Activated CD8-positive, alpha-beta memory T cell treated with anti-CD3 and anti-CD28 coated beads, Interleukin-2, amount 50 U/mL, for 24 hours (primary cell): ENCODE measurements at regions not wholly inside any gene's neighbourhood (a gene's known extent, or its start where the extent isn't known, plus 50 kb on each side); places are given as distances from the start of the nearest gene placed in this dataset.

ENCODE experiments used
- DNase-seq: peaks from one replicate; pipeline ENCODE4 v3.0.0-alpha.2; 2020; ENCODE audit errors: extremely low read depth

DNA sequence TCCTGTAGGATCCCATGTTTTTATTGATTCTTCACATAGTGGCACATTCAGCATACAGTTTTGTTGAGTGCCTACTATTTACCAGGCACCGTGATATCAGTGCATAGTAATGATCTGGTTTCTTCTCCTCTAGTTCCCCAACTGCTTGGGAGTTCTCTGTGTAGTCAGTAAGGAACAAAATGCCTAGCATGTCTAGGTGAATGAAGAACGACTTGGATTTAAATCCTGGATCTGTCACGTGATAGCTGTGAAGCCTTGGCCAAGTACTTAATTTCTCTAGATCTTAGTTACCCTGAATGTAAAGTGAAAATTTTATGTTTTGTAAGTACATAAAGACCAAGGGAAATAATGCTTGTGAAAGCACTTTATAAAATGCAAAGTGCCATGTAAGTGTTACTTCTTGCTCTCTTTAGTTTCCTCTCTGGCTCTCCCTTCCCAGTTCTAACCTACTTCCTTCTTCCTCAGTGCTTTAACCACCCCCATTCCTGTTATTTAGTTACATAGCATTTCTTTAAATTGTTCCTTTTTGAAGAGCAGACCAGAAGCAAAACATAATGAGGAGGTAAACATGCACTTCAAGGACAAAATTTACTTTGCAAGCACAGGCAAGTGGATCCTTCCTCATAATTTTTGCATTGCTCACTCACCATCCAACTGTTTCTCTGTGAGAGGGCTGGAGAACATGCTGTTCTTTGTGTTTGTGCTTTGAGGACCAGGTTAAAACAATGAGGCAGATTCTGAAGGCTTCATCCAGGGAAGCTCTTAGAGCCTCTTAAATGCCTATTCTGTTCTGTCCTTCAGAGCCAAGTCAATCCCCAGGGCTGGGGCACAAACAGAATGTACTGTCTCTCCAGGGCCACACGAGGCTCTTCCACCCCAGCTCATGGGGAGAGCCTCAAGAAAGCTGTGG, 353.9 kb upstream of the TENM4 start:
- DNase-seq: no peak

- no peak for DNase-seq
Measured at GRCh38 chr11:79794057-79794456, 353.2 kb upstream of the TENM4 start.

DNA sequence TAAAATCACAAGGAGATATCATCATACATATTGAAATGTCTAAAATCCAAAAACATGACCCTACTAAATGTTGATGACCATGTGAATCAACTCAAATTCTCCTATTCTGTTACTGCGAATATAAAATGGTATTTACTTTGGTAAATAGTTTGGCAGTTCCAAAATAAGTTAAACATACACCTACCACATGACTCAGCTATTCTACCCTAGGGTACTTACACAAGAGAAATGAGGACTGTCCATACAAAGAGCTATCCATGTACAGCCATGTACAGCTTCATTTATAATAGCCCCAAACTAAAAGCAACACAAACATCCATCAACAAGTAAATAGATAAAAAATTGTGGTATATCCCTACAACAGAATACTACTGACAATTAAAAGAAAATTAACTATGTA, 346.1 kb upstream of the TENM4 start:
- no peak for DNase-seq

DNA sequence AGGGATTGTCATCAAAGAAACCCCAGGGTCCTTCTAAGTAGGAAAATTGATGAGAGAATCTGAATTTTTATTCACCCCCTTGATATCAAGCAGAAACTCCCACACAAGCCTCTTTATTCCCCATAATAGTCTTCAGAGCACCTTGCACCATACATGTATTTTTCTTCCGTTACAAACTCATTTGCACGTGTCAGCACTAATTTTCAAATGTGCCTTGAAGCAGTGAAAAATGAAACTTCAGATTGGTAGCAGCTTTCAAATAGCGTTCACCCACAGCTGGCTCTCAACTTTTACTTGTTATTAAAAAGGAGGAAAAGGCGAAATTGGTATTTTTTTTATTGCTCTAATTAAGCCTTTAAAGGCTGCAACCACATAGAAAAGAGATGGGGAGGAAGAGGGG, 343.0 kb upstream of the TENM4 start:
- DNase-seq: no peak

- no peak for DNase-seq
Measured at GRCh38 chr11:79768343-79768742, 327.5 kb upstream of the TENM4 start.

GRCh38 chr11:79762279-79762921, 321.6 kb upstream of the TENM4 start:
- DNase-seq: no peak

DNA sequence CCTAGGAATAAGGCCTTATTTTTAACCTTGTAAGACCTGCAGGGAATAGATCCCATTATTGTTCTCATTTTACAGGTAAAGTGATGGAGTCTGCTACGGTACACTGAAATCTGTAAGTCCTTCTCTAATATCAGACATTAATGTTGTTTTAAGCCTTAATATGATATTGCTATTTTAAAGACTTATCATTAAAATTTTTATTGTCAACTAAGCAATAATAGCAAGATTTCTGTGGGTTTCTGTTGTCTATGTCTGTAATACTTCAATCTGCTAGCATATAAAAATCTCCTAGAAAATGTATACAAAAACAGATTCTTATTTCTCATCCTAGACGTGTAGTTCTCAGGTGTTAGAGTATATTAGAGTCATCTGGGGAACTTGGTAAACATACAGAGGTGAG, 317.5 kb upstream of the TENM4 start:
- no peak for DNase-seq

DNA sequence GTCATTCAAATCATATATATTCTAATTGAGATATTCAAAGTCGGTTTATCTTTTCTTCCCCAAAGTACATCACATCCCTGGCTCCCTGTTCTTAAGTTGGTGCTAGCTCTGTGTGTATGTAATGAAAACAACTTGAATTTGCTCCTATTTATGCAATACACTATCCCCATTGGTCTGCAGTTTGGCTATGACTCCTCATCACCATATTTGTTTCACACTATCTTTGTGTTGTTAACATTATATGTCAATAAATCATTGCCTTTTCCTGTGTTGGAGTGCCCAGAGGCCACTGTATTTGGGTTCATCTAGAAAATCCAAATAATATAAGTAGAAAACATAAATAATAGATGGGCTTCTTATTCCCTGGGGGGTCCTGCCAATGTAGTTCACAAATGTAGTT, 306.6 kb upstream of the TENM4 start:
- DNase-seq: no peak

DNA sequence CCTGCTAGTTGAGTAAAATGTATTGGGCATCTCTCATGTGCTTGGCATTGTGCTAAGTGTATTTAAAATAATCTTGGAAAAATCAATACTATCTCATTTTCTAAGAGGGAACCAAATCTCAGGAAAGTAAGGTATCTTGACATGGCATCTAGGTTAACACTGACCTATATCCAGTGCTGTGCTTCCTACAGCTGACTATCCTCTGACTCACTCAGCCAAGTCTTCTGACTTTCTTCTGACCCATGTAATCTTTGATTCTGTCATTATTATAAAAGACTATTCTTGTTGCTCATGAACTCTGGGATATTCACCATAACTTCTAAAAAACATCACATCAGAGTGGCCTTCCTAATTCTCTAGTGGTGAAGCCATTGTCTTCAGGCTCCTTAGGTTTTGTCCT, 304.1 kb upstream of the TENM4 start:
- no peak for DNase-seq

GRCh38 chr11:79742176-79742575, 301.3 kb upstream of the TENM4 start:
- DNase-seq: no peak

DNA sequence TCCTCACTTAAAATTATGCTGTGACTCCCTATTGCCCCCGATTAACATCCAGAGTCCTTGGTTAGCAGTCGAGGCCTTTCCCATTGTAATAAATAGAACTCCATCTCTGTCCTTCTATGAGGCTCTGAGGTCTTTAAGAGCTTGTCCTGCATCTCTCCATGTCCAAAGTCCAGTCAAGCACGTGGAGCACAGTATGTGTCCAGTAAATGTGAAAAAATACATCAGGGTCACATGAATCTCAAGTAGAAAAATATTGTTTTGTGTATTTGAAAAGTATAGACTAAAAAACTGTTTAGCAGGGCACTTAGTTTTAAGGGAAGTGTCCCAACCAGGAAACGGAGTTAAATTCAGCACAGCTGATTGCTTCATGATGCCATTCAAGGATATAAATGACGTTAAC, 298.8 kb upstream of the TENM4 start:
- no peak for DNase-seq

DNA sequence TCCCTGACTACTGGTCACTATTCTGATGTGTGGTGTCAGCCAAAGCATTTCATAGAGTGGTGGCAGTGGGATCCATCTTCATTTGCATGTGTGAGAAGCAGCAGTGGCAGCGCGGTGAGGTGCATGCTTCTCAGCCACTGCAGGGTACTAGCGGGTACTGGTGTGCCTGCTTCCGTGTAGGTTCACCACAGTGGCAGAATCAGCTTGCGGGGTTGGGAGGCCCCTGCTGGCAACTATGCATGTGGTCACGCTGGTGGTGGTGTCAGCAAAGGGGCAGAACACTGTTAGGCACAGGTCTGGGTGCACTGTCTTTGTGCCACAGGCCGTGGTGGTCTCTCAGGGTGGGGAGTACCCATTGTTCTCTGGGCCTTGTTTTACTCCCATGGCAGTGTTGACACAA, 286.4 kb upstream of the TENM4 start:
- DNase-seq: no peak

DNA sequence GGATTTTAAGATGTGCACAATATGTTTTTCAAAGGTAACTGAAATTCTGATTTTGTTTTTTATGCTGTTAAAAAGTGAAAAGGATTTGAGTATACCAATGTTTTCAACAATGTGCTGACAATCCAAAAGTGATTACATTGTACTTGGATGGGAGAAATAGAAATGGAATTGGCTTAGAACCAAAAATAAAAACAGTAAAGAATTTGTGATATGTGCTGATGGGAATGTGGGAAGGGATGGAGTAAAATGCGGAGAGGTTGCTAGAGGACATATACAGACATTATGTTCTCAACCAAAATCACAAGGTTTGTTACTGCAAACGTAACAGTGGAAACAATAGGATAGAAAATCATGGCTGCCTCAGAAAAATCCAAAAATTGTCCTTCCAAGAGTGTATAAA, 279.3 kb upstream of the TENM4 start:
- DNase-seq: no peak

GRCh38 chr11:79708319-79708932, 267.6 kb upstream of the TENM4 start:
- no peak for DNase-seq

GRCh38 chr11:79705648-79706047, 264.8 kb upstream of the TENM4 start:
- no peak for DNase-seq

DNA sequence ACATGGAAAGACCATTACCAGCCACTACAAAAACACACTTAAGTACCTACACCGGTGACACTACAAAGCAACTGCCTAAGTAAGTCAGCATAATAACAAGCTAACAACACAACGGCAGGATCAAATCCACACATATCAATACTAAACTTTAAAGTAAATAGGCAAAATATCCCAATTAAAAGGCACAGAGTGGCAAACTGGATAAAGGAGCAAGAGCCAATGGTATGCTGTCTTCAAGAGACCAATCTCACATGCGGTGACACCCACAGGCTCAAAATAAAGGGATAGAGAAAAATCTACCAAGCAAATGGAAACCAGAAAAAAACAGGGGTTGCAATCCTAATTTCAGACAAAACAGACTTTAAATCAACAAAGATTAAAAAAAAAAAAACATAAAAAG, 261.5 kb upstream of the TENM4 start:
- no peak for DNase-seq

- no peak for DNase-seq
Measured at GRCh38 chr11:79699246-79699645, 258.4 kb upstream of the TENM4 start.

DNA sequence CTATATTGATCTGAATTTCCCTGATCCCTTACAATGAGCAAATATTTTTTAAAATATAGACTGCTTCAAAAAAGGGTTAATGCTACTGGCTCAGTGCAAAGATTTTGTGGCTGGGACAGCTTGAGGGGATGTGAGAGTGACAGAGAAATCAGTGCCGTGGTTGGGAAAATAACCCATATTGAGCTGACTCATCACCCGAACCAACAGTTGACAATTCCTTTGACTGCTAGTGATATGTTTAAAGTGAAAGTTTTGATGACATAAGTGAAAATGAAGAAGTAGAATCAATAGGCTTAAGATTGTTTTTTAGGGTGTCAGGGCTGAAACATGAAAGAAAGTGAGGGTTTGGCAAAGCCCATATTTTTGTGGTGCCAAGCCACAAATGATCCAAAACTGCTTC, 257.1 kb upstream of the TENM4 start:
- DNase-seq: no peak

DNA sequence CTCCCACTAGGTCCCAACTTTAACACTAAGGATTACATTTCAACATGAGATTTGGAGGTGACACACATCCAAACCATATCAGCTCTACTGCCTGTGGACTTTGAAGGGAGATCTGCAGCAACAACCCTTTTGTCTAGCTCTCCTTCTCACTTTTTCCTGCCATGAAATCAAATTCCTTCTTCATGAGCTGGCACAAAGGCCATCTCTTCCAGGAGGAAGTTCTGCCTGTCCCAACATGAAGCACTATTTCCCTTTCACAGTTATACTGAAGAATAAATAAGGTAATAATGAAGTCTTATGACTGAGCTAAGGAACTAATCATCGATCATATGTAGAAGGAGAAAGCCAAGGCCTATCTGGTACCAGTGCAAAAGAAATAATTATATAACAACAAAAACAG, 253.5 kb upstream of the TENM4 start:
- no peak for DNase-seq

GRCh38 chr11:79691445-79691844, 250.6 kb upstream of the TENM4 start:
- no peak for DNase-seq

DNA sequence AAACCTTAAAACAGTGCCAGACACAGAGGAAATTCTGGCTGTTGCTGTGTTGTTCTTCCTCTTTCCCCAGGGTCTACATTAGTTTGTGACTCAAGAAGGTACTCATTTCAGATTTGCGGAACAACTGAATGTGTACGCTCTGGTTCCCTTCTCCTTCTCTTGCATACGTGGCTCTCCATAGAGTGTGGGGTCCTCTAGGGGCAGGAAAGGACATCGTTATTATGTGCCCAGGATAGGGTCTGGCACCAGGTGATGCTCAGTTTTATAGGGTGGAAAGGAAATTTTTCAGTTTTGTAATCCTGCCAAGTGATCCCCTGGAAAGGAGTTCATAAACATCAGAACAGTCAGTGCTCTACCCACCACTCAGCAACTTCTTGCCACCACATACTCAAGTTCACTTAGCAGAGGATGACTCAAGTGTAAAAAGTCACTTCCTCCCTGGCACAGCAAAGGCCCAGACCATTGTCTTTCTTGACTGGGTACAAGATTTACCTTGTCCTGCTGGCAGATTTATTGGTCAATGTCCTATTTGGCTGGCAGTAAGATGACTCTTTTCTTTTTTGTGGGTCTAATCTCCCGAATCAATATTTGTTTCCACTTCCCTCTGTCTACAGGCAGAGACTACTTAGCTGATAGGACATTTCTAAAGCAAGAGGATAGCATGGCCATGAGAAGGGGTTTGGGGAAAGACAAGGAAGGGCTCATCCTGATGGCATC, 246.0 kb upstream of the TENM4 start:
- no peak for DNase-seq

DNA sequence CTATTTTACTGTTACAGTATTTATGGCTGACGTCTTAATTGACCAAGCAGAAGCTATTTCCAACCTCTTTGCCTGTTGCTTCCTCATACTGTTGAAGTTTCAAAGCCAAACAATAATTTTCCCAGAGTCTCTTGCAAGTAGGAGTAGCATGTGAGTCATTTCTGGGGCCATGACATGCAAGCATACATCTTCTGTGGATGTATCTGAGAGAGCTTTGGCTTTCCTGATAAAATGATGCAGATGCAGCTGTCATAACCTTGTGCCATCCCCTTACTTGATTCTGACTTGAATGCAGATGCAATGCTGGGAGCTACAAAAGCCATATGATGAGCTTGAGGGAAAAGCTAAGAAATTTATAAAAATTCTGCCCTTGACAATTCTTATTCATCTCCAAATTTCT, 243.1 kb upstream of the TENM4 start:
- no peak for DNase-seq
